SK-N-MC (cell line): ENCODE measurements at regions not wholly inside any gene's neighbourhood (a gene's known extent, or its start where the extent isn't known, plus 50 kb on each side); places are given as distances from the start of the nearest gene placed in this dataset.

Source experiments
- EZH2 ChIP-seq: fragments of 200-600 bp; sonication (generic); IDR thresholded peaks from one replicate; pipeline ENCODE4 v1.6.1; 2017; ENCODE audit warnings: antibody characterized with exemption
- FOXP2 ChIP-seq: optimal IDR thresholded peaks from 2 replicates; pipeline ENCODE3; 2011; ENCODE audit warnings: mild to moderate bottlenecking, moderate library complexity; ENCODE audit not compliant: insufficient read depth; ENCODE audit errors: extremely low read length, control extremely low read depth
- POLR2AphosphoS5 ChIP-seq: IDR thresholded peaks from 2 replicates; pipeline ENCODE4 v1.6.1; 2012; ENCODE audit warnings: mild to moderate bottlenecking, low read depth, low read length, borderline replicate concordance

DNA sequence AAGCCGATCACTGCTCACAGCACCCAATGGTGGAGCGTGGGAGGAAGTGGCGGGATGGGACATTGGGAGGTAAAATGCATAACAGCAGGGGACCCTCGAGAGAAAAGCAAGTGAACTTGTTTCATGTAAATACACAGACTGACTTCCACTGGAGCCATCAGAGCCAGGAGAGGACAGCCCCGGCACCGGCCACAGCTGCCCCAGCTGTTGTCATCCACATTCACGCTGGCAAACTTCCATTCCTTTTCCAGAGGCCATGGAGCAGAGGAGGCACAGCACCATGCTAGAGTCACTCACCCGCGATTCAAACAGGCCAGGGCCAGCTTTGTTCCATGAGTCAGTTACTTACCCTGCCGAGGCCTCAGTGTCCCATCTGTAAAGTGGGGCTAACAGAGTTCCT is 610.9 kb upstream of the SALL3 start:
- TF ChIP-seq POLR2AphosphoS5 = no peak
- TF ChIP-seq EZH2 = no peak
- TF ChIP-seq FOXP2 = no peak
